ENCODE measurements at regions not wholly inside any gene's neighbourhood (a gene's known extent, or its start where the extent isn't known, plus 50 kb on each side); places are given as distances from the start of the nearest gene placed in this dataset.

DNA sequence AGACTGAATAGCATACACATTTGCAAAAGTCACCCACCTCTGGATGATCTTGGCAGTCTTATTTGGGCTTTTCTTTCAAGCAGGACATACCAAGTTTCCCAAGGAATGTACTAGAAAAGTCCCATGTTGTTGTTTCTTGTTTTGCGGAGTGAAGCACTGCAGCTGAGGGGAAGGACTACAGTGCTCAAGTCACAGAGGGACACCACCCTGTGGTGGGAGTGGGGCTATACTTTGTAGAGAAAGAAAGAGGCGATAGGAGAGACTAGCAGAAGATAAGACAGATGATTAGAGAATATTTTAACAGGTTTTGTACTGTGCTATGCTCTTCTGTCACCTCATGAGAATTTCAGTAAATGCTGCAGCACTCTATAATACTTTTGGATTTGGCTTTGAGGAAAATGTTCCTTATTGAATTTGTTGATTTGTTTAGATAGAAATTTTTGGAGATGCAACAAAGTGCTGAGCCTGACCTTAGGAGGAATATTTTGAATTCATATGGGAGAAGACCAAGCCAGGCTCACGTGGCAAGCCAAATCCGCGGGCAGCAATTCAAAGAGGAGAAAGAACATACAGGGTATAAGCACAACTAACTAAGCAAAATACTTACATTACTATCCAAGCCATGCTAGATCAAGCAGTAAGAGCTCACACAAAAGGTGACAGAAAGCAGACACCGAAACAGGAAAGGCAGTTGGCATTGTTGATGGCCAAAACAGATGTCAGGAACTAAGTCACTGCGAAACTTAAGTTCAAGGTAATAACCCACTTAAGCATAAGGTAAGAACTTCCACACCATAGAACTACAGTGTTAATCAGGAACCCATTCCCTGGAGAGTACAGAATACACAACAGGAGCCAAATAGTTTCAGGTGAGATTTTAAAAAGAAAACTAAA lies 280.3 kb upstream of the INTU start:
- Histone ChIP-seq H3K9me3 (replicated peaks; ENCODE audit: control insufficient read depth, insufficient read depth, low read length) (no peaks in the 10 kb centered on the region), H3K36me3 (ENCODE audit: control insufficient read depth in 2 of 2, insufficient read depth in 2 of 2, low read length in 1 of 2) (no peaks in the 10 kb centered on the region), H4K20me1 (ENCODE audit: control insufficient read depth, insufficient read depth) (no peaks in the 10 kb centered on the region), H3K79me2 (ENCODE audit: control insufficient read depth, insufficient read depth, low read length) (no peaks in the 10 kb centered on the region), H3K4me3 (no peak overlapping the region), H3K4me1 (ENCODE audit: control insufficient read depth, insufficient read depth, low read length) (no peaks in the 10 kb centered on the region), H3K9ac (ENCODE audit: control insufficient read depth, insufficient read depth, low read length) (no peak overlapping the region), H3K4me2 (ENCODE audit: control insufficient read depth, insufficient read depth) (no peak overlapping the region), H3K27me3 (replicated peaks in 1 of 2; ENCODE audit: control insufficient read depth in 2 of 2, insufficient read depth in 2 of 2, low read length in 1 of 2) (no peaks in the 10 kb centered on the region), H2AFZ (ENCODE audit: control insufficient read depth, low read depth, low read length) (no peak overlapping the region), H3K27ac (ENCODE audit: control insufficient read depth, insufficient read depth) (no peak overlapping the region)
- DNase-seq (ENCODE audit: low read depth, low spot score): no peak
- ChIA-PET SMC1A (ENCODE audit: uncharacterized antibody, unreplicated experiment) (no interaction called here), CTCF (no interaction called here), RAD21 (ENCODE audit: unreplicated experiment) (no interaction called here), POLR2A (no interaction called here)
- intact Hi-C loops (cut with micrococcal nuclease; ENCODE audit: unreplicated experiment): no loop called here
- in situ Hi-C loops (cut with MboI): no loop called here
- FAIRE-seq: no peak
- no peak for TF ChIP-seq E2F8 (IDR thresholded peaks at IDR 0.05; ENCODE audit: low read depth, partially characterized antibody)
- TF ChIP-seq NBN (IDR thresholded peaks at IDR 0.05): no peak
- no peak for TF ChIP-seq SUZ12 (IDR thresholded peaks at IDR 0.05; ENCODE audit: unreplicated experiment)
- TF ChIP-seq BCLAF1 (IDR thresholded peaks at IDR 0.05): no peak
- no peak for TF ChIP-seq MXI1 (IDR thresholded peaks at IDR 0.05; ENCODE audit: low read depth, low read length)
- no peak for TF ChIP-seq NFYA (IDR thresholded peaks at IDR 0.05; ENCODE audit: borderline replicate concordance, low read depth, low read length)
- TF ChIP-seq, protein P1, sequence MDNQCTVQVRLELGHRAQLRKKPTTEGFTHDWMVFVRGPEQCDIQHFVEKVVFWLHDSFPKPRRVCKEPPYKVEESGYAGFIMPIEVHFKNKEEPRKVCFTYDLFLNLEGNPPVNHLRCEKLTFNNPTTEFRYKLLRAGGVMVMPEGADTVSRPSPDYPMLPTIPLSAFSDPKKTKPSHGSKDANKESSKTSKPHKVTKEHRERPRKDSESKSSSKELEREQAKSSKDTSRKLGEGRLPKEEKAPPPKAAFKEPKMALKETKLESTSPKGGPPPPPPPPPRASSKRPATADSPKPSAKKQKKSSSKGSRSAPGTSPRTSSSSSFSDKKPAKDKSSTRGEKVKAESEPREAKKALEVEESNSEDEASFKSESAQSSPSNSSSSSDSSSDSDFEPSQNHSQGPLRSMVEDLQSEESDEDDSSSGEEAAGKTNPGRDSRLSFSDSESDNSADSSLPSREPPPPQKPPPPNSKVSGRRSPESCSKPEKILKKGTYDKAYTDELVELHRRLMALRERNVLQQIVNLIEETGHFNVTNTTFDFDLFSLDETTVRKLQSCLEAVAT (IDR thresholded peaks at IDR 0.05): no peak
- TF ChIP-seq SPI1 (IDR thresholded peaks at IDR 0.05; ENCODE audit: borderline replicate concordance, insufficient read depth, low read depth, low read length): no peak
- no peak for TF ChIP-seq EP300 (IDR thresholded peaks at IDR 0.05; ENCODE audit: borderline replicate concordance in 1 of 2, control insufficient read depth in 1 of 2, low read depth in 2 of 2, low read length in 2 of 2)
- TF ChIP-seq GABPA (IDR thresholded peaks at IDR 0.05; ENCODE audit: low read depth): no peak
- TF ChIP-seq RBBP5 (conservative IDR thresholded peaks at IDR 0.05): no peak
- no peak for TF ChIP-seq HDGF (IDR thresholded peaks at IDR 0.05)
- TF ChIP-seq PML (IDR thresholded peaks at IDR 0.05; ENCODE audit: low read length): no peak
- TF ChIP-seq IKZF2 (IDR thresholded peaks at IDR 0.05): no peak
- no peak for TF ChIP-seq BHLHE40 (IDR thresholded peaks at IDR 0.05; ENCODE audit: borderline replicate concordance in 1 of 2, low read depth in 2 of 2, low read length in 1 of 2)
- no peak for ATAC-seq
- WGBS (ENCODE audit: insufficient coverage, insufficient replicate concordance, low lambda C conversion rate, missing lambda C conversion rate): 27% methylated on average over 7 of the region's 7 CpGs
- BruUV-seq (replicated peaks): no TSS peak
